ENCODE measurements at regions not wholly inside any gene's neighbourhood (a gene's known extent, or its start where the extent isn't known, plus 50 kb on each side); places are given as distances from the start of the nearest gene placed in this dataset.
"Not testable (repeated sequence)": the region's sequence is repeated elsewhere in the genome, so short reads cannot be mapped to it uniquely, and the experiment has no call there.

GRCh38 chrX:125248931-125249330 lies 70.7 kb upstream of the TEX13C start (continued):
- no peak for TF ChIP-seq SIN3A (conservative IDR thresholded peaks at IDR 0.05 in 1 of 2, IDR thresholded peaks at IDR 0.05 in 1 of 2; ENCODE audit: low read depth in 1 of 2, low read length in 2 of 2)

GRCh38 chrX:125255759-125256158 lies 63.9 kb upstream of the TEX13C start:
- H3K56ac ChIP-seq (replicated peaks; ENCODE audit: insufficient read length, low read depth, low read length); H2BK15ac ChIP-seq (ENCODE audit: low read length); H3K4me2 ChIP-seq (ENCODE audit: insufficient read depth in 1 of 2, low read depth in 2 of 2, low read length in 2 of 2); H3K4me1 ChIP-seq (replicated peaks in 1 of 4; ENCODE audit: control insufficient read depth in 3 of 4, insufficient read depth in 4 of 4, low read length in 3 of 4); H3K23me2 ChIP-seq (ENCODE audit: low read depth, low read length); H3K4ac ChIP-seq (replicated peaks; ENCODE audit: insufficient read length, low read depth, low read length); H3K14ac ChIP-seq (ENCODE audit: insufficient read length); H3K23ac ChIP-seq (ENCODE audit: insufficient read length); H2BK12ac ChIP-seq (ENCODE audit: low read depth, low read length); H2BK120ac ChIP-seq (replicated peaks; ENCODE audit: low read depth, low read length); FAIRE-seq; H3K9ac ChIP-seq (replicated peaks in 1 of 4; ENCODE audit: extremely low read depth in 1 of 4, low read depth in 3 of 4, low read length in 3 of 4); H4K8ac ChIP-seq (ENCODE audit: extremely low read depth, insufficient read depth, low read length); H4K91ac ChIP-seq (replicated peaks; ENCODE audit: insufficient read length, low read length); DNase-seq (ENCODE audit: low read depth in 1 of 2, low spot score in 2 of 2); H3K79me2 ChIP-seq (ENCODE audit: control insufficient read depth in 1 of 2, insufficient read depth in 2 of 2, low read length in 2 of 2); H2BK5ac ChIP-seq (ENCODE audit: low read depth, low read length); H2BK20ac ChIP-seq (ENCODE audit: low read length); H3K4me3 ChIP-seq (ENCODE audit: extremely low read depth in 1 of 4, insufficient read depth in 2 of 4, low read depth in 3 of 4, low read length in 4 of 4); H4K20me1 ChIP-seq (replicated peaks in 1 of 2; ENCODE audit: control insufficient read depth in 1 of 2, insufficient read depth in 2 of 2, low read length in 2 of 2); H3K36me3 ChIP-seq (ENCODE audit: control insufficient read depth in 2 of 4, insufficient read depth in 4 of 4, low read length in 3 of 4); CTCF ChIA-PET (ENCODE audit: partially characterized antibody); H2AK5ac ChIP-seq (ENCODE audit: low read depth, low read length); POLR2A ChIA-PET (ENCODE audit: partially characterized antibody); H3K18ac ChIP-seq (ENCODE audit: extremely low read depth, low read length); H3K9me3 ChIP-seq (ENCODE audit: insufficient read depth in 2 of 2, low read depth in 1 of 2, low read length in 1 of 2); H2AFZ ChIP-seq (ENCODE audit: low read length); H3K27ac ChIP-seq (ENCODE audit: low read depth, low read length); H3K27me3 ChIP-seq (replicated peaks in 1 of 4; ENCODE audit: control insufficient read depth in 3 of 4, extremely low read depth in 1 of 4, insufficient read depth in 3 of 4, low read length in 3 of 4); H3K79me1 ChIP-seq (ENCODE audit: low read depth, low read length); H4K5ac ChIP-seq (ENCODE audit: insufficient read length, low read depth, low read length): not testable (repeated sequence)
- WGBS, 2 experiments (ENCODE audit: extremely low coverage in 1 of 2, insufficient coverage in 1 of 2, insufficient read length in 1 of 2, insufficient replicate concordance in 2 of 2, low coverage in 1 of 2, low lambda C conversion rate in 2 of 2, missing lambda C conversion rate in 1 of 2): 85% methylated on average over 4 of the region's 20 CpGs; no CpG with 5 or more reads in 1 of the 2 experiments

Measured in H1 (cell line).